ENCODE measurements at regions not wholly inside any gene's neighbourhood (a gene's known extent, or its start where the extent isn't known, plus 50 kb on each side); places are given as distances from the start of the nearest gene placed in this dataset.

- TF ChIP-seq CTCF (conservative IDR thresholded peaks at IDR 0.05): no peak
- H3K27me3 ChIP-seq (ENCODE audit: control insufficient read depth, insufficient read depth, low read length, poor library complexity, severe bottlenecking): no peaks in the 10 kb centered on the region
- no peaks in the 10 kb centered on the region for H3K9me3 Mint-ChIP-seq
Measured at GRCh38 chr2:198720266-198720665, 737.5 kb downstream of the SATB2 start.

GRCh38 chr2:198717451-198717850 lies 740.3 kb downstream of the SATB2 start:
- H3K27ac Mint-ChIP-seq: no peak overlapping the region

More at GRCh38 chr2:198720266-198720665, 737.5 kb downstream of the SATB2 start:
- 80 to 83% methylated on average over 1 to 3 of the region's 3 CpGs for WGBS, 2 experiments (ENCODE audit: insufficient coverage in 1 of 2, insufficient read length in 1 of 2)
- Mint-ChIP-seq H3K4me1 (no peaks in the 10 kb centered on the region), H3K27ac (no peak overlapping the region), H3K36me3 (ENCODE audit: low read depth) (no peaks in the 10 kb centered on the region), H3K4me3 (no peak overlapping the region), H3K27me3 (ENCODE audit: insufficient read depth) (no peaks in the 10 kb centered on the region)
- H3K4me1 ChIP-seq (ENCODE audit: control insufficient read depth, insufficient read depth, low read length): peaks cover 4% of the 10 kb centered on the region
- H3K9ac ChIP-seq (ENCODE audit: extremely low read depth, low read length, poor library complexity, severe bottlenecking): no peak overlapping the region
- H3K36me3 ChIP-seq (ENCODE audit: control insufficient read depth, insufficient read depth, low read length): no peaks in the 10 kb centered on the region
- H3K9me3 ChIP-seq (ENCODE audit: control insufficient read depth, low read length): no peaks in the 10 kb centered on the region
- no peak overlapping the region for H3K27ac ChIP-seq (ENCODE audit: low read depth, low read length)
- H3K4me3 ChIP-seq (ENCODE audit: low read length): no peak overlapping the region
- DNase-seq: no peak

GRCh38 chr2:198715302-198715835 lies 742.4 kb downstream of the SATB2 start:
- Histone ChIP-seq H3K27me3 (ENCODE audit: control insufficient read depth, insufficient read depth, low read length, poor library complexity, severe bottlenecking) (no peaks in the 10 kb centered on the region), H3K9ac (ENCODE audit: extremely low read depth, low read length, poor library complexity, severe bottlenecking) (no peak overlapping the region), H3K36me3 (ENCODE audit: control insufficient read depth, insufficient read depth, low read length) (no peaks in the 10 kb centered on the region), H3K27ac (ENCODE audit: low read depth, low read length) (no peak overlapping the region), H3K9me3 (ENCODE audit: control insufficient read depth, low read length) (no peaks in the 10 kb centered on the region), H3K4me3 (ENCODE audit: low read length) (no peak overlapping the region), H3K4me1 (ENCODE audit: control insufficient read depth, insufficient read depth, low read length) (no peaks in the 10 kb centered on the region)
- 86 to 93% methylated on average over 2 to 3 of the region's 3 CpGs for WGBS, 2 experiments (ENCODE audit: insufficient coverage in 1 of 2, insufficient read length in 1 of 2)
- no peaks in the 10 kb centered on the region for H3K9me3 Mint-ChIP-seq
- H3K27me3 Mint-ChIP-seq (ENCODE audit: insufficient read depth): no peaks in the 10 kb centered on the region
- no peaks in the 10 kb centered on the region for H3K36me3 Mint-ChIP-seq (ENCODE audit: low read depth)
- H3K4me3 Mint-ChIP-seq: no peak overlapping the region
- no peak for DNase-seq
- no peak for TF ChIP-seq CTCF (conservative IDR thresholded peaks at IDR 0.05)
- no peaks in the 10 kb centered on the region for H3K4me1 Mint-ChIP-seq
- no peak overlapping the region for H3K27ac Mint-ChIP-seq

More at GRCh38 chr2:198717451-198717850, 740.3 kb downstream of the SATB2 start:
- H3K4me3 Mint-ChIP-seq: no peak overlapping the region
- no peaks in the 10 kb centered on the region for H3K4me1 Mint-ChIP-seq
- H3K9me3 ChIP-seq (ENCODE audit: control insufficient read depth, low read length): no peaks in the 10 kb centered on the region
- no peak overlapping the region for H3K9ac ChIP-seq (ENCODE audit: extremely low read depth, low read length, poor library complexity, severe bottlenecking)
- no peaks in the 10 kb centered on the region for H3K36me3 ChIP-seq (ENCODE audit: control insufficient read depth, insufficient read depth, low read length)
- H3K27me3 Mint-ChIP-seq (ENCODE audit: insufficient read depth): no peaks in the 10 kb centered on the region
- TF ChIP-seq CTCF (conservative IDR thresholded peaks at IDR 0.05): peak; percentile 52
- H3K4me3 ChIP-seq (ENCODE audit: low read length): no peak overlapping the region
- H3K27ac ChIP-seq (ENCODE audit: low read depth, low read length): no peak overlapping the region
- peaks cover 4% of the 10 kb centered on the region for H3K4me1 ChIP-seq (ENCODE audit: control insufficient read depth, insufficient read depth, low read length)
- 90 to 93% methylated on average over 2 of the region's 2 CpGs for WGBS, 2 experiments (ENCODE audit: insufficient coverage in 1 of 2, insufficient read length in 1 of 2)
- H3K9me3 Mint-ChIP-seq: no peaks in the 10 kb centered on the region
- no peaks in the 10 kb centered on the region for H3K36me3 Mint-ChIP-seq (ENCODE audit: low read depth)
- DNase-seq: no peak
- no peaks in the 10 kb centered on the region for H3K27me3 ChIP-seq (ENCODE audit: control insufficient read depth, insufficient read depth, low read length, poor library complexity, severe bottlenecking)

All from endodermal cell (in vitro differentiated cells).